ENCODE measurements at regions not wholly inside any gene's neighbourhood (a gene's known extent, or its start where the extent isn't known, plus 50 kb on each side); places are given as distances from the start of the nearest gene placed in this dataset.

- TF ChIP-seq POLR2A (IDR thresholded peaks at IDR 0.05) (no peak), CTCF (IDR thresholded peaks at IDR 0.05) (no peak)
Observed at GRCh38 chr5:135644816-135645215, 66.0 kb upstream of the CXCL14 start.

All from breast epithelium (tissue), 3 donors.